Transverse colon (tissue), 4 donors: ENCODE measurements at regions not wholly inside any gene's neighbourhood (a gene's known extent, or its start where the extent isn't known, plus 50 kb on each side); places are given as distances from the start of the nearest gene placed in this dataset.

ENCODE experiments used
- EP300 ChIP-seq: sonication (generic); formaldehyde crosslinking; IDR thresholded peaks from one replicate; pipeline ENCODE4 v1.6.1; 2017; ENCODE audit warnings: antibody characterized with exemption, low read depth
- POLR2A ChIP-seq: fragments of 450-650 bp; IDR thresholded peaks from one replicate; pipeline ENCODE4 v1.6.1; 2016; ENCODE audit warnings: antibody characterized with exemption, mild to moderate bottlenecking, moderate library complexity
- POLR2AphosphoS5 ChIP-seq, 3 donors: sonication (generic); formaldehyde crosslinking; IDR thresholded peaks; one replicate each; pipeline ENCODE4 v1.6.1; 2016; ENCODE audit warnings: antibody characterized with exemption in 3 of 3
- TF ChIP-seq, protein P1 (sequence below), 5 experiments: fragments of 200-600 bp in 3 of 5; fragments of 450-650 bp in 2 of 5; sonication (generic) in 3 of 5; IDR thresholded peaks; 1 replicate in 2 of 5; 2 replicates in 3 of 5; pipeline ENCODE4 v1.5.1; 2016 to 2017; ENCODE audit warnings: antibody characterized with exemption in 5 of 5, inconsistent platforms in 3 of 5, mild to moderate bottlenecking in 2 of 5, moderate library complexity in 1 of 5

DNA sequence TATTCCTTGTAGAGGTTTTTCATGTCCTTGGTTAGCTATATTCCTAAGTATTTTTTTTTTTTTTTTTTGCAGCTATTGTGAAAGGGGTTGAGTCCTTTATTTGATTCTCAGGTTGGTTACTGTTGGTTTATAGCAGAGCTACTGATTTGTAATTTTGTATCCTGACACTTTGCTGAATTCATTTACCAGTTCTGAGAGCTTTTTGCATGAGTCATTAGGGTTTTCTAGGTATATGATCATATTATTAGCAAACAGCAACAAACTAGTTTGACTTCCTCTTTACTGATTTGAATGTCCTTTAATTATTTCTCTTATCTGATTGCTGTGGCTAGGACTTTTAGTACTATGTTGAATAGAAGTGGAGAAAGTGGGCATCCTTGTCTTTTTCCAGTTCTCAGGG, 737.4 kb downstream of the ZNF385D start:
- TF ChIP-seq POLR2AphosphoS5 (IDR thresholded peaks at IDR 0.05): no peak
- TF ChIP-seq, protein P1, sequence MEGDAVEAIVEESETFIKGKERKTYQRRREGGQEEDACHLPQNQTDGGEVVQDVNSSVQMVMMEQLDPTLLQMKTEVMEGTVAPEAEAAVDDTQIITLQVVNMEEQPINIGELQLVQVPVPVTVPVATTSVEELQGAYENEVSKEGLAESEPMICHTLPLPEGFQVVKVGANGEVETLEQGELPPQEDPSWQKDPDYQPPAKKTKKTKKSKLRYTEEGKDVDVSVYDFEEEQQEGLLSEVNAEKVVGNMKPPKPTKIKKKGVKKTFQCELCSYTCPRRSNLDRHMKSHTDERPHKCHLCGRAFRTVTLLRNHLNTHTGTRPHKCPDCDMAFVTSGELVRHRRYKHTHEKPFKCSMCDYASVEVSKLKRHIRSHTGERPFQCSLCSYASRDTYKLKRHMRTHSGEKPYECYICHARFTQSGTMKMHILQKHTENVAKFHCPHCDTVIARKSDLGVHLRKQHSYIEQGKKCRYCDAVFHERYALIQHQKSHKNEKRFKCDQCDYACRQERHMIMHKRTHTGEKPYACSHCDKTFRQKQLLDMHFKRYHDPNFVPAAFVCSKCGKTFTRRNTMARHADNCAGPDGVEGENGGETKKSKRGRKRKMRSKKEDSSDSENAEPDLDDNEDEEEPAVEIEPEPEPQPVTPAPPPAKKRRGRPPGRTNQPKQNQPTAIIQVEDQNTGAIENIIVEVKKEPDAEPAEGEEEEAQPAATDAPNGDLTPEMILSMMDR (IDR thresholded peaks at IDR 0.05): no peak
- TF ChIP-seq POLR2A: no peak
- no peak for TF ChIP-seq EP300
